HEK293 (cell line): ENCODE measurements at regions not wholly inside any gene's neighbourhood (a gene's known extent, or its start where the extent isn't known, plus 50 kb on each side); places are given as distances from the start of the nearest gene placed in this dataset.

ENCODE experiments used
- CTCF ChIA-PET: fragments of 350-600 bp; formaldehyde crosslinking; extraction: SDS; loops from one replicate; lab custom pipeline; 2021; ENCODE audit warnings: antibody characterized with exemption; lab: Yijun Ruan, JAX
- POLR2A ChIA-PET: fragments of 300-600 bp; formaldehyde crosslinking; extraction: SDS; loops from one replicate; lab custom pipeline; 2020; ENCODE audit warnings: antibody characterized with exemption, inconsistent platforms; lab: Yijun Ruan, JAX
- H3K27ac ChIP-seq: fragments of 200-500 bp; sonication (Bioruptor generic); 2 replicates; pipeline ENCODE4 v1.5.1; 2014; ENCODE audit warnings: low read depth, low read length, control low read depth, inconsistent platforms; ENCODE audit errors: extremely low read depth
- H3K36me3 ChIP-seq, 2 experiments: fragments of 200-500 bp in 1 of 2; sonication (Bioruptor generic) in 1 of 2; 1 replicate in 1 of 2; 2 replicates in 1 of 2; pipeline ENCODE4 v1.5.1; 2014 to 2017; ENCODE audit warnings: inconsistent platforms in 2 of 2, low read length in 2 of 2; ENCODE audit not compliant: control insufficient read depth in 2 of 2, insufficient read depth in 1 of 2
- H3K4me1 ChIP-seq: fragments of 200-500 bp; sonication (Bioruptor generic); 2 replicates; pipeline ENCODE4 v1.5.1; 2014; ENCODE audit warnings: mild to moderate bottlenecking, low read length, inconsistent platforms; ENCODE audit not compliant: control insufficient read depth, insufficient read depth
- H3K4me3 ChIP-seq: 2 replicates; pipeline ENCODE4 v1.5.1; 2011; ENCODE audit warnings: low read depth, mild to moderate bottlenecking, control low read depth, low read length, moderate library complexity
- H3K9me3 ChIP-seq: fragments of 200-500 bp; sonication (Bioruptor generic); 2 replicates; pipeline ENCODE4 v1.5.1; 2014; ENCODE audit warnings: low read depth, low read length, inconsistent platforms; ENCODE audit not compliant: control insufficient read depth, insufficient read depth
- AEBP2 ChIP-seq: fragments of 450-650 bp; formaldehyde crosslinking; IDR thresholded peaks from 2 replicates; pipeline ENCODE4 v1.5.1; 2016; ENCODE audit warnings: missing biosample characterization, missing genetic modification characterization, borderline replicate concordance
- KLF10 ChIP-seq: fragments of 450-650 bp; IDR thresholded peaks from 2 replicates; pipeline ENCODE4 v1.5.1; 2018; ENCODE audit warnings: missing biosample characterization, mild to moderate bottlenecking, missing genetic modification characterization
- OSR2 ChIP-seq: fragments of 450-650 bp; formaldehyde crosslinking; IDR thresholded peaks from 2 replicates; pipeline ENCODE4 v1.5.1; 2016; ENCODE audit warnings: missing biosample characterization, missing genetic modification characterization
- REPIN1 ChIP-seq: fragments of 450-650 bp; formaldehyde crosslinking; IDR thresholded peaks from 2 replicates; pipeline ENCODE4 v1.5.1; 2017; ENCODE audit warnings: missing biosample characterization, missing genetic modification characterization, low read depth
- ZBTB7A ChIP-seq: fragments of 450-650 bp; formaldehyde crosslinking; IDR thresholded peaks from 2 replicates; pipeline ENCODE4 v1.5.1; 2016; ENCODE audit warnings: low read depth, missing biosample characterization, missing genetic modification characterization
- ZIC2 ChIP-seq: fragments of 450-650 bp; formaldehyde crosslinking; IDR thresholded peaks from 2 replicates; pipeline ENCODE4 v1.5.1; 2016; ENCODE audit warnings: missing biosample characterization, missing genetic modification characterization
- ZNF10 ChIP-seq: fragments of 450-650 bp; formaldehyde crosslinking; IDR thresholded peaks from 2 replicates; pipeline ENCODE4 v1.5.1; 2017; ENCODE audit warnings: missing biosample characterization, missing genetic modification characterization
- ZNF16 ChIP-seq: fragments of 450-650 bp; formaldehyde crosslinking; IDR thresholded peaks from 2 replicates; pipeline ENCODE4 v1.5.1; 2016; ENCODE audit warnings: low read depth, missing biosample characterization, missing genetic modification characterization
- ZNF221 ChIP-seq: fragments of 450-650 bp; formaldehyde crosslinking; IDR thresholded peaks from 2 replicates; pipeline ENCODE4 v1.5.1; 2017; ENCODE audit warnings: missing biosample characterization, missing genetic modification characterization, borderline replicate concordance
- ZNF23 ChIP-seq: fragments of 450-650 bp; formaldehyde crosslinking; IDR thresholded peaks from 2 replicates; pipeline ENCODE4 v1.5.1; 2016; ENCODE audit warnings: missing biosample characterization, missing genetic modification characterization, borderline replicate concordance
- ZNF423 ChIP-seq: fragments of 450-650 bp; formaldehyde crosslinking; IDR thresholded peaks from 2 replicates; pipeline ENCODE4 v1.5.1; 2016; ENCODE audit warnings: missing biosample characterization, missing genetic modification characterization
- ZNF501 ChIP-seq: fragments of 450-650 bp; formaldehyde crosslinking; IDR thresholded peaks from 2 replicates; pipeline ENCODE4 v1.5.1; 2016; ENCODE audit warnings: missing biosample characterization, missing genetic modification characterization
- ZNF514 ChIP-seq: fragments of 450-650 bp; formaldehyde crosslinking; IDR thresholded peaks from 2 replicates; pipeline ENCODE4 v1.5.1; 2016; ENCODE audit warnings: missing biosample characterization, missing genetic modification characterization
- ZNF529 ChIP-seq: fragments of 450-650 bp; formaldehyde crosslinking; IDR thresholded peaks from 2 replicates; pipeline ENCODE4 v1.5.1; 2017; ENCODE audit warnings: missing genetic modification characterization, missing biosample characterization; ENCODE audit not compliant: insufficient replicate concordance
- ZNF600 ChIP-seq: fragments of 450-650 bp; formaldehyde crosslinking; IDR thresholded peaks from 2 replicates; pipeline ENCODE4 v1.5.1; 2016; ENCODE audit warnings: missing biosample characterization, missing genetic modification characterization
- ZNF660 ChIP-seq: fragments of 450-650 bp; IDR thresholded peaks from 2 replicates; pipeline ENCODE4 v1.5.1; 2018; ENCODE audit warnings: missing biosample characterization, mild to moderate bottlenecking, missing genetic modification characterization
- ZNF776 ChIP-seq: fragments of 450-650 bp; formaldehyde crosslinking; IDR thresholded peaks from 2 replicates; pipeline ENCODE4 v1.5.0; 2017; ENCODE audit warnings: missing biosample characterization, missing genetic modification characterization, borderline replicate concordance
- ZNF785 ChIP-seq: fragments of 450-650 bp; formaldehyde crosslinking; IDR thresholded peaks from 2 replicates; pipeline ENCODE4 v1.5.1; 2016; ENCODE audit warnings: missing biosample characterization, missing genetic modification characterization
- ZNF830 ChIP-seq: fragments of 450-650 bp; IDR thresholded peaks from 2 replicates; pipeline ENCODE4 v1.5.0; 2018; ENCODE audit warnings: missing biosample characterization, missing genetic modification characterization, low read depth, mild to moderate bottlenecking, moderate library complexity
- ZNF843 ChIP-seq: fragments of 450-650 bp; formaldehyde crosslinking; IDR thresholded peaks from 2 replicates; pipeline ENCODE4 v1.5.1; 2016; ENCODE audit warnings: missing biosample characterization, missing genetic modification characterization
- TF ChIP-seq, protein P1 (sequence below): fragments of 450-650 bp; formaldehyde crosslinking; IDR thresholded peaks from 2 replicates; pipeline ENCODE4 v1.5.1; 2016; ENCODE audit warnings: missing biosample characterization, missing genetic modification characterization
- TF ChIP-seq, protein P2 (sequence below): fragments of 450-650 bp; formaldehyde crosslinking; IDR thresholded peaks from 2 replicates; pipeline ENCODE4 v1.5.1; 2016; ENCODE audit warnings: missing biosample characterization, missing genetic modification characterization, borderline replicate concordance
- TF ChIP-seq, protein P3 (sequence below): fragments of 450-650 bp; formaldehyde crosslinking; IDR thresholded peaks from 2 replicates; pipeline ENCODE4 v1.5.1; 2016; ENCODE audit warnings: missing biosample characterization, missing genetic modification characterization, borderline replicate concordance

- Histone ChIP-seq H3K27ac (no peak overlapping the region), H3K4me1 (no peaks in the 10 kb centered on the region), H3K4me3 (no peak overlapping the region), H3K36me3 (no peaks in the 10 kb centered on the region), H3K9me3 (no peaks in the 10 kb centered on the region)
- ChIA-PET POLR2A (no interaction called here), CTCF (no interaction called here)
- TF ChIP-seq ZNF660 (tag by site-specific recombination) (no peak), KLF10 (tag by site-specific recombination) (no peak), ZNF843 (no peak), ZNF23 (tag by site-specific recombination) (no peak), AEBP2 (tag by site-specific recombination) (no peak), ZNF10 (tag by site-specific recombination) (no peak), ZNF529 (tag by site-specific recombination) (no peak), ZIC2 (tag by site-specific recombination) (no peak), ZNF514 (tag by site-specific recombination) (no peak), ZNF830 (no peak), OSR2 (tag by site-specific recombination) (no peak), ZNF776 (tag by site-specific recombination) (no peak), ZNF600 (tag by site-specific recombination) (no peak), ZBTB7A (tag by site-specific recombination) (no peak)
Observed at GRCh38 chr10:131567279-131568162, 256.0 kb upstream of the TCERG1L start.

DNA sequence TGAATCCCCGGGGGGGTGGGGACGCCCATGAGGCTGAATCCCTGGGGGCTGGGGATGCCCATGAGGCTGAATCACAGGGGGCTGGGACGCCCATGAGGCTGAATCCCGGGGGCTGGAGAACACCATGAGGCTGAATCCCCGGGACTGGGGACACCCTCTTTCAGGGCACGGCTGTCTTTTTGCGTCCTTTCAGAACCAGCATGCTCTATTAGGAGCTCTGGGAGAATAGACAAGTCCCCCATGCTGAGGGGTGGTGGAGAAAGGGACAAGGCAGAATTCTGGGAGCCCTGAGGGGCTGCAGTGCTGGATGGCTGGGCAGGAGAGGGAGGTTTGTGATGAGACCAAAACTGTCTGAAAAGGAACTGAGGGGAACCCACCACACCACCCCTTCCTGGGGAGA is 257.3 kb upstream of the TCERG1L start:
- H3K27ac ChIP-seq: no peak overlapping the region
- POLR2A ChIA-PET: no interaction called here
- CTCF ChIA-PET: interaction anchor here (1.1 kb wide), 1 partner anchor 115 kb away, joined by 3 read pairs; no protein-coding TSS in a partner anchor
- no peaks in the 10 kb centered on the region for H3K4me1 ChIP-seq
- H3K36me3 ChIP-seq: no peaks in the 10 kb centered on the region
- H3K9me3 ChIP-seq: no peaks in the 10 kb centered on the region
- H3K4me3 ChIP-seq: no peak overlapping the region
- no peak for TF ChIP-seq ZNF221 (tag by site-specific recombination)
- no peak for TF ChIP-seq ZNF16 (tag by site-specific recombination)
- no peak for TF ChIP-seq ZNF785 (tag by site-specific recombination)
- TF ChIP-seq ZNF501 (tag by site-specific recombination): no peak
- TF ChIP-seq REPIN1 (tag by site-specific recombination): no peak
- TF ChIP-seq, protein P1, sequence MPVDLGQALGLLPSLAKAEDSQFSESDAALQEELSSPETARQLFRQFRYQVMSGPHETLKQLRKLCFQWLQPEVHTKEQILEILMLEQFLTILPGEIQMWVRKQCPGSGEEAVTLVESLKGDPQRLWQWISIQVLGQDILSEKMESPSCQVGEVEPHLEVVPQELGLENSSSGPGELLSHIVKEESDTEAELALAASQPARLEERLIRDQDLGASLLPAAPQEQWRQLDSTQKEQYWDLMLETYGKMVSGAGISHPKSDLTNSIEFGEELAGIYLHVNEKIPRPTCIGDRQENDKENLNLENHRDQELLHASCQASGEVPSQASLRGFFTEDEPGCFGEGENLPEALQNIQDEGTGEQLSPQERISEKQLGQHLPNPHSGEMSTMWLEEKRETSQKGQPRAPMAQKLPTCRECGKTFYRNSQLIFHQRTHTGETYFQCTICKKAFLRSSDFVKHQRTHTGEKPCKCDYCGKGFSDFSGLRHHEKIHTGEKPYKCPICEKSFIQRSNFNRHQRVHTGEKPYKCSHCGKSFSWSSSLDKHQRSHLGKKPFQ (tag by site-specific recombination): no peak
- no peak for TF ChIP-seq ZNF423 (tag by site-specific recombination)
- TF ChIP-seq, protein P2, sequence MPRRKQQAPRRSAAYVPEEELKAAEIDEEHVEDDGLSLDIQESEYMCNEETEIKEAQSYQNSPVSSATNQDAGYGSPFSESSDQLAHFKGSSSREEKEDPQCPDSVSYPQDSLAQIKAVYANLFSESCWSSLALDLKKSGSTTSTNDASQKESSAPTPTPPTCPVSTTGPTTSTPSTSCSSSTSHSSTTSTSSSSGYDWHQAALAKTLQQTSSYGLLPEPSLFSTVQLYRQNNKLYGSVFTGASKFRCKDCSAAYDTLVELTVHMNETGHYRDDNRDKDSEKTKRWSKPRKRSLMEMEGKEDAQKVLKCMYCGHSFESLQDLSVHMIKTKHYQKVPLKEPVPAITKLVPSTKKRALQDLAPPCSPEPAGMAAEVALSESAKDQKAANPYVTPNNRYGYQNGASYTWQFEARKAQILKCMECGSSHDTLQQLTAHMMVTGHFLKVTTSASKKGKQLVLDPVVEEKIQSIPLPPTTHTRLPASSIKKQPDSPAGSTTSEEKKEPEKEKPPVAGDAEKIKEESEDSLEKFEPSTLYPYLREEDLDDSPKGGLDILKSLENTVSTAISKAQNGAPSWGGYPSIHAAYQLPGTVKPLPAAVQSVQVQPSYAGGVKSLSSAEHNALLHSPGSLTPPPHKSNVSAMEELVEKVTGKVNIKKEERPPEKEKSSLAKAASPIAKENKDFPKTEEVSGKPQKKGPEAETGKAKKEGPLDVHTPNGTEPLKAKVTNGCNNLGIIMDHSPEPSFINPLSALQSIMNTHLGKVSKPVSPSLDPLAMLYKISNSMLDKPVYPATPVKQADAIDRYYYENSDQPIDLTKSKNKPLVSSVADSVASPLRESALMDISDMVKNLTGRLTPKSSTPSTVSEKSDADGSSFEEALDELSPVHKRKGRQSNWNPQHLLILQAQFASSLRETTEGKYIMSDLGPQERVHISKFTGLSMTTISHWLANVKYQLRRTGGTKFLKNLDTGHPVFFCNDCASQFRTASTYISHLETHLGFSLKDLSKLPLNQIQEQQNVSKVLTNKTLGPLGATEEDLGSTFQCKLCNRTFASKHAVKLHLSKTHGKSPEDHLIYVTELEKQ (tag by site-specific recombination): no peak
- TF ChIP-seq, protein P3, sequence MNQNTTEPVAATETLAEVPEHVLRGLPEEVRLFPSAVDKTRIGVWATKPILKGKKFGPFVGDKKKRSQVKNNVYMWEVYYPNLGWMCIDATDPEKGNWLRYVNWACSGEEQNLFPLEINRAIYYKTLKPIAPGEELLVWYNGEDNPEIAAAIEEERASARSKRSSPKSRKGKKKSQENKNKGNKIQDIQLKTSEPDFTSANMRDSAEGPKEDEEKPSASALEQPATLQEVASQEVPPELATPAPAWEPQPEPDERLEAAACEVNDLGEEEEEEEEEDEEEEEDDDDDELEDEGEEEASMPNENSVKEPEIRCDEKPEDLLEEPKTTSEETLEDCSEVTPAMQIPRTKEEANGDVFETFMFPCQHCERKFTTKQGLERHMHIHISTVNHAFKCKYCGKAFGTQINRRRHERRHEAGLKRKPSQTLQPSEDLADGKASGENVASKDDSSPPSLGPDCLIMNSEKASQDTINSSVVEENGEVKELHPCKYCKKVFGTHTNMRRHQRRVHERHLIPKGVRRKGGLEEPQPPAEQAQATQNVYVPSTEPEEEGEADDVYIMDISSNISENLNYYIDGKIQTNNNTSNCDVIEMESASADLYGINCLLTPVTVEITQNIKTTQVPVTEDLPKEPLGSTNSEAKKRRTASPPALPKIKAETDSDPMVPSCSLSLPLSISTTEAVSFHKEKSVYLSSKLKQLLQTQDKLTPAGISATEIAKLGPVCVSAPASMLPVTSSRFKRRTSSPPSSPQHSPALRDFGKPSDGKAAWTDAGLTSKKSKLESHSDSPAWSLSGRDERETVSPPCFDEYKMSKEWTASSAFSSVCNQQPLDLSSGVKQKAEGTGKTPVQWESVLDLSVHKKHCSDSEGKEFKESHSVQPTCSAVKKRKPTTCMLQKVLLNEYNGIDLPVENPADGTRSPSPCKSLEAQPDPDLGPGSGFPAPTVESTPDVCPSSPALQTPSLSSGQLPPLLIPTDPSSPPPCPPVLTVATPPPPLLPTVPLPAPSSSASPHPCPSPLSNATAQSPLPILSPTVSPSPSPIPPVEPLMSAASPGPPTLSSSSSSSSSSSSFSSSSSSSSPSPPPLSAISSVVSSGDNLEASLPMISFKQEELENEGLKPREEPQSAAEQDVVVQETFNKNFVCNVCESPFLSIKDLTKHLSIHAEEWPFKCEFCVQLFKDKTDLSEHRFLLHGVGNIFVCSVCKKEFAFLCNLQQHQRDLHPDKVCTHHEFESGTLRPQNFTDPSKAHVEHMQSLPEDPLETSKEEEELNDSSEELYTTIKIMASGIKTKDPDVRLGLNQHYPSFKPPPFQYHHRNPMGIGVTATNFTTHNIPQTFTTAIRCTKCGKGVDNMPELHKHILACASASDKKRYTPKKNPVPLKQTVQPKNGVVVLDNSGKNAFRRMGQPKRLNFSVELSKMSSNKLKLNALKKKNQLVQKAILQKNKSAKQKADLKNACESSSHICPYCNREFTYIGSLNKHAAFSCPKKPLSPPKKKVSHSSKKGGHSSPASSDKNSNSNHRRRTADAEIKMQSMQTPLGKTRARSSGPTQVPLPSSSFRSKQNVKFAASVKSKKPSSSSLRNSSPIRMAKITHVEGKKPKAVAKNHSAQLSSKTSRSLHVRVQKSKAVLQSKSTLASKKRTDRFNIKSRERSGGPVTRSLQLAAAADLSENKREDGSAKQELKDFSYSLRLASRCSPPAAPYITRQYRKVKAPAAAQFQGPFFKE: no peak
